GM19372 (cell line): ENCODE measurements at regions not wholly inside any gene's neighbourhood (a gene's known extent, or its start where the extent isn't known, plus 50 kb on each side); places are given as distances from the start of the nearest gene placed in this dataset.
"Not testable (repeated sequence)": the region's sequence is repeated elsewhere in the genome, so short reads cannot be mapped to it uniquely, and the experiment has no call there.

Experiments used
- ATAC-seq: cut with Tn5 transposase; IDR thresholded peaks from one replicate; pipeline ENCODE4 v1.9.1; 2021; ENCODE audit warnings: mild to moderate bottlenecking, low read depth, moderate library complexity; ENCODE audit not compliant: unreplicated experiment

DNA sequence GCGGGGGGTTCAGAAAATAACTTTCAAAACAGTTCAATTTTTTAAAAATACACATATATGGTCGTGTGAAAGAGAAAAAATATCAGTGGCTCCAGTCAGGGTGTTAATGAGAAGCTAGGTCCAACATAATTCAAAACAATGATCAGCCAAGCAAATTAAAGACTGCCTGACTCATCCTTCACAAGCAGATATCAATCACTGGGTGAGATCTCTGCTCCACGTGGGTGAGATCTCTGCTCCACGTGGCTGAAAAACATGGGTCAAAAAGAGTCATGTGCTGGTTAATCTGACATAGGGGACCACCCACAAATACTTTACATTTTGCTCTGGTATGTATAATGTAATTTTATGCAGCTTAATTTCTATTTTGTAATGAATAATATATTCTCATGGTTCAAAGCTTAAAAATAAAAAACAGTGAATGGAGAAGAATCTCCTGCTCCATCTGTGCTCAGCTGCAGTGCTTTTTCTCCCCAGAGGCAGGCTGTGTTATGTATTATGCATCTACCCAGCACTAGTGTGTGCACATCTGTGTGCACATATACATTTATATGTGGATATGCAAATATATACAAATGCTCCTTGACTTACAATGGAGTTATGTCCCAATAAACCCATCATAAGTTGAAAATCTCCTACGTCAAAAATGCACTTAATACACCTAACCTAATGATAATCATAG lies 93.1 kb upstream of the S1PR3 start:
- ATAC-seq = no peak

DNA sequence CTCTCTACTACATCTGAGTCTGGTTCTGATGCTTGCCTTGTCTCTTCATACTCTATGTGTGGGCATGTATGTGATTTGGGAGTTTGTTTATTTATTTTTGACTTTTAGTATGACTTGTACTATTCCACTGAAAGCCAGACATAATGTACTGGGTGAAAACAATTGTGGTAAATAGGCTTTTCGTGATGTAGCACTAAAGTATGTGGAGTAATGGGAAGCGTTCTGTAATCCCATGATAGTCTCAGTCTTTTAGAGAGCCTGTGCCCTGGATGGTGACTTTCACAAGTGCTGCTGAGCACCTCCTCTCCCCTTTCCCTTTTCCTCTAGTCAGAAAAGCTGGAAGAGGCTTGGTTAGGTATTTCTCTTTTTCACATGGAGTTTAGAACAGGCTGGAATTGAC lies 85.8 kb upstream of the S1PR3 start:
- ATAC-seq = no peak

DNA sequence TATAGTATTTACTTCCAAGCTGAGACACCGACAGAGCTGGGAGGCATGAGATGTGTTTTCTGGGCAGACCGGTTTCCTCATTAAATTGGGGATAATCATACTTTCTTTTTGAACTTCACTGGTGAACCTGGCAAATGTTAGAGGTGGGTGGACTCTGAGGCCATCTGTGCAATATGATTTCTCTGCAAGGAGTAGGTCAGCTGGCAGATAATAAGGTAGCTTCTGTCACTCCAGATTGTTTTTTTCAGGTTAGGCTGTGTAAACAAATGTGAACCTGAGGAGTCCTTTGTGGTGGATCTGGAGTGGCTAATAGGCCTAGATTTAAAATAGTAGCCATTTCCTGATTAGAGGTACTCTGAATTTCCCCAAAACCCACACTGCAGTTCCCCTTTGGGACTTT lies 75.4 kb upstream of the S1PR3 start:
- ATAC-seq = no peak

DNA sequence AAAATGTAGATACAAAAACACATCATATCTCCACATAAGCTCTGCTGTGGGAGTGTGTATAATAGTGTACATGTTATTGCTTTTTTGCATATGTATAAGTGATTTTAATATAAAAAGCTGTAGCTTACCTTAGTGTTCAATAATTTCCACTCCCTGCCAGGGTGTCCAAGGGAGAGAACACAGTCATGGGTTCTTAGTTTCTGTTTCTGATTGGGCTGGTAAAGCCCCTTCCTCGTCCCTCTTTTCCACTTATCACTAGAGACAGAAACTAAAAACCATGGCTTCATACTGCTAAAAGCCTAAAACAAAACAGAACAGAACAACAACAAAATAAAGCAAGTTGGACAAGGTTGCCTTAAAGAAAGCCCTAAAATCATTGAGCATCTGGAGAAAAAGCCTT lies 74.4 kb upstream of the S1PR3 start:
- ATAC-seq = no peak

DNA sequence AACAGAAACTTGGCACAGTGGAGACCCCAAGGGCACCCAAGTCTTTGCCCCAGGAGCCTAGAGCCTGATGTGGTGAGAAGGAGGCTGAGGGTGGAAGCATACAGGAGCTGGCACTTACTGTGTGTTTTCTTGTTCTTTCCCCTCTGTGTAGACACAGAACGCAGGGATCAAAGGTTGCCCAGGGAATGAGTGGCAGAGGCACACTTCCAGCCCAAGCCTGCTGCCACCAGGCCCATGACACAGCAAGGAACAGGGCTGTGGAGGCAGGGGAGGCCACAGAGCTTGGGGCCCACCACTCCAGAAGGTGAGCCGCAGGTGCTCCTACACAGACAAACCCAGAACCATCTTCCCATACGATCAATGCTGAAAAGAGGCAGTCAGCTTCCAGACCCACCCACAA lies 73.9 kb upstream of the S1PR3 start:
- ATAC-seq = no peak

DNA sequence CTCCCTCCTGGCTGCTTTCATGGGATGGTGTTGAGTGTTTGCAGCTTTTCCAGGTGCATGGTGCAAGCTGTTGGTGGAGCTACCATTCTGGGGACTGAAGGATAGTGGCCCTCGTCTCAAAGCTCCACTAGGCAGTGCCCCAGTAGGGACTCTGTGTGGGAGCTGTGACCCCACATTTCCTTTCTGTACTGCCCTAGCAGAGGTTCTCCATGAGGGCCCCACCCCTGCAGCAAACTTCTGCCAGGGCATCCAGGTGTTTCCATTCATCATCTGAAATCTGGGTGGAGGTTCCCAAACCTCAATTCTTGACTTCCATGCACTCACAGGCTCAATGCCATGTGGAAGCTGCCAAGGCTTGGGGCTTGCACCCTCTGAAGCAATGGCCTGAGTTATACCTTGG lies 72.7 kb upstream of the S1PR3 start:
- ATAC-seq = not testable (repeated sequence)

DNA sequence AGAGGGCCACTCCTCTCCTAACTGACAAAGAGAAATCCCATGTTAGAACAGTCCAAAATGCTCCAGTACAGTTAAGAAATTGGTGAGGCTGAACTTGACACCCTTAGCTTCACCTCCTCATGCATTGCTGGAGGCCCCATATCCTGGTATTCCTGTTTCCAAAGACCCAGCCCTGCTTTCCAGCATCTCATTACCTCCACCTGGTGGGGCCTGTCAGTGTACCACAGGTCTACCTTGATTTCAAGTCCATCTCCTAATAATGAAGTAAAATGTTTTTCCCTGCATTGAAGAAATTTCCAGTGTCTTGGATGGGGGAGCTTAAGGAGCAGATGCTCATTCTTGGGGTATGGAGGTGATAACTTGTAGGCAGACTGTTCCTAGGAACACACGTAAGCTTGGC lies 70.6 kb upstream of the S1PR3 start:
- ATAC-seq = no peak

DNA sequence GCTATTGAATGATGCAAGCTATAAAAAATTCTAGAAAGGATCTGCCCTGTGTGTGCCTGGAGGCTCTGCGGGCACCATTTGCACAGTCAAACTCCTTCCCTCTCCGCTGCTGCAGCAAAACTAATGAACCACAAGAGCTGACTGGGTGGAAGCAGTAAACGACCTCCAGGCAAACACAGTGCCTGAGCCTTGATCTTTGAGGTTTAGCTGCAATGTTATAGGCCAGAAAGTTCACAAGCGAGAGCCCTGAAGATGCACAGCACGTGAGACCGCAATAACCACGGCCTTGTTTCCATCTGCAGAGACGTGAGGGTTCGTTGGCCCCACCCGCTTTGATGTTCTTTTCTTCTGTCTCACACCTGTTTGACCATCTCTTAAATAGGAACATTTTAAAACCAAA lies 69.2 kb upstream of the S1PR3 start:
- no peak for ATAC-seq

DNA sequence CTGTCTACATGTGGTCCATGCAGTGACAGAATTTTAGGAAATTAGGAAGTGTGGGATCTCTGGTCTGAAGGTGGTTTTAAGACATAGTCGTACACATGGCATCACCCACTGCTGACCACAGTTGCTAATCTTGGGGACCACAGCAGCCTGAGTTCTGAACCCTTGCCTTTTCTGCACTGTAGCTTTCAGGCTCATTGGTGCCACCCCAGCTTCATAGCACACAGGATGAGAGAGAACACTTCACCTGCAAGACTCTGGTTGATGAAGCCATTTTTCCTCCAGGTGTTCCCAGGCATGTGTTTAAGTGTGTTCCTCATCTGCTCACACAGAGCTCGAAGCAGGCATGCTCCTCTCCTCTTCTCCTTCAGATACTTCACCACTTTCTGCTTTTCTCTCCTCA lies 68.2 kb upstream of the S1PR3 start:
- ATAC-seq = no peak

DNA sequence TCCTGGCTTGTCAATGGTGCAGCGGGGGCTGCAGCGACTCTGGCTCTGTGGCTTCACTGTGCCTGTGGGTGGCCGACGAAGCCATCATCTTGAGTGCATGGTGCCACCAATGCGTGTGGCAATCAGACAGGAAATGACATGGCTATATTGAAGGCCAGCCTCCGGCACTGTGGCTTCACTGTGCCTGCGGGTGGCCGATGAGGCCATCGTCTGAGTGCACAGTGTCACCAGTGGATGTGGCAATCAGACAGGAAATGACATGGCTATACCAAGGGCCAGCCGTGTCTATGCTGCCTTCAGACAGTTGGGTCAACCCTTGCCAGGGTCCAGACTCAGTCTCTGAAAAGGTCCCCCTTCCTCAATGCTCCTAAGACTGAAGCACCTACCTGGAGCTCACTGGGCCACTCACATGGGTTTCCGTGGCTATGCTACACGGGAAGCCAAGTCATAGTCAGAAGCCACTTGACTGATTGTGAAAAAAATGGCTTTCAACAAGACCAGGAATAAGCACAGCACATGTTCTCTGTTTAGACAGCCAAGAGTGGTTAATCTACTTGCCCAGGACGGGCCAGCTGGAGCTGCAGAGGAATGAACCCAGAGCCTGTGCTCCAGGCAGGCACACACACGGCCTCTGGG lies 67.5 kb upstream of the S1PR3 start:
- no peak for ATAC-seq

DNA sequence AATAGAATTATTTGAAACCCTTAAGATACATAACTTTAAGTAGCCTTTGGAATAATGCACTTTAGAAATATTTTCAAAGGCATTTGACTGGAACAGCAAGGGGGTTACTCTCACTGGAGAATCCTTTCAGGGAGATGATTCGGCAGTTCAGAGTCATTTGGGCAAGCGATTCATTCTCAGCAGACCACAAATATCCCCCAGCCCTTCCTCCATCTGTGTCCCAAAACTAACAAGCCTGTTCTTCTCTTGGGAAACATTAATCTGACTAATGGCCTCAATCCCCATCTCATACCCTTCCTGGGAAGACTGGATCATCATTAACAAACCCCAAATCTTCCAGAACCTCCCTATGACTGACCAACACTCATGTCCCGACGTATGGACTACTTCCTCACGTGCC lies 65.8 kb upstream of the S1PR3 start:
- no peak for ATAC-seq

DNA sequence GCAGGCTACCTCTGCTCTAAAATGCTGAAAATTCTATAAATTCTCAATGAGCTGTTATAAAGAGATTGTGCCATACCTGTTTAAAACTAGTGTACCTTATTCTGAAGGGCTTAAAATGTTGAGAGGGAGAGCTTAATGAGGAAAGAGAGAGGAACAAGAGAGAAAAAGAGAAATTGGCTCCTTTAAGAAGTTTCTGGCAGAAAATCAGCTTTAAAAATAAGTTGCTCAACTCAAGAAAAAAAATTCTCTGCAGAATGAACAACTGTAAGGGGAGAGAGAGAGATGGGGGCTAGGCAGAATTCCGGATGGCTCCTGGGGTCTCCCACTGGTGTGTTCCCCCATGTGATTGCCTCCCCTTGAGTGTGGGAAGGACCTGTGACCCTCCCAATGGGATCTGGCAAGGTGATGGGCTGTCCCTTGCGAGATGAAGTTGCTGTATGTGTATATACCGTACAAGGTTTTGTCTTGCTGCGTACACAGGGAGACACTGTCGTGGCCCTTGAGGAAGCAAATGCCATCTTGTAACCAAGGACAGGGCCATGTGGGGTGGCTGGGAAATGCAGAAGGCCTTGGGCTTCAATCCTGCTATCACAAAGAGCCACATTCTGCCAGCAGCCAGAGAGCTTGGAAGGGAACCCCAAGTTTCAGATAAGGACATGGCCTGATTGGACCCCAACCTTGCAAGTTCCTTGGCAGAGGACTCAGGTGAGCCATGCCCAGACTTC lies 64.3 kb upstream of the S1PR3 start:
- no peak for ATAC-seq

DNA sequence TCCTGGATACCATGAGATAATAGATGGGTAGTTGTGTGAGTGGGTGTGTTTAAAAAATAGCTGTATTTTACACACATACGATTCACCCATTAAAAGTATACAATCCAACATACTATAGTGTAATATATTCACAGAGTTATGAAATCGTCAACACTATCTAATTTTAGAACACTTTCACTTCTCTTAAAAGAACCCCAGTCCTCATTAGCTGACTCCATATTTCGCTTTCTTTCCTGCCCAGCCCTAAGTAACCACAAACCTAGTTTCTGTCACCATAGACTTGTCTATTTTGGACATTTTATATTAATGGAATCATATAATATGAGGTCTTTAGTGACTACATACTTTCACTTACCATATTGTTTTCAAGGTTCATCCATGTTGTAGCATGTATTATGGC lies 63.8 kb upstream of the S1PR3 start:
- no peak for ATAC-seq

DNA sequence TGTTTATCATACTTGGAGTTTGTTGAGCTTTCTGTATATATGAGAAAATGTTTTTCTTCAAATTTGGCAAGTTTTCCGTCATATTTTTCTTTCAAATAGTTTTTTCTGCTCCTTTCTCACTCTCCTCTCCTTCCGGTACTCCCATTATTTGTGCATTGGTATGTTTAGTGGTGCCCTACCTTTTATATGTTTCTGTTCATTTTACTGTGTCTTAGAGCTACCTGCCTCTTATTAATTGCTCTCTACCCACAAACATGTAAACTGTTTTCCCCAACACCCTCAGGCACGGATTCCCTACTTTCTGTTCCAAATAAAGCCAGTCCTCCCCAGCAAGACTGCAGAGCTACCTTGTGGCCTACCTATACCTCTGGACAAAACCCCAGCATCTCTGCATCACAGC lies 60.6 kb upstream of the S1PR3 start:
- ATAC-seq = no peak

DNA sequence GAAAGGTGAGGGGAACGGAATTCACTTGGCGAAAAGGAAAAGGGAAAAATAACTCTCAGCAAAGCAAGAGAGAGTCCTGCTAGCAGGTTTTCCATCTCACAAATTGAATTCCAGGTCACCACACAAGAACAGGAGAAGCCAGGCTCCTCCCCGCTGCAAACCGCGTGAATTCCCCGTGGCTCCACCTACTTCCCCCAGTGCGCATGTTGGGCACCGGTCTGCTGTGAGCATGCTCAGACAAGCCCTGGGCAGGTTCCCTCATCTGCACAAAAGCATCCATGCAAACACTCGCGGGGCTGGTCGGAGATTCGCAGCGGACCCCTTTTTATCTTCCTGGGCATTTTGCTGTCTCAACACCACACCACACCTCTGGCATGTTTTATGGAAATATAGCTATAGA lies 58.5 kb upstream of the S1PR3 start:
- ATAC-seq = no peak

DNA sequence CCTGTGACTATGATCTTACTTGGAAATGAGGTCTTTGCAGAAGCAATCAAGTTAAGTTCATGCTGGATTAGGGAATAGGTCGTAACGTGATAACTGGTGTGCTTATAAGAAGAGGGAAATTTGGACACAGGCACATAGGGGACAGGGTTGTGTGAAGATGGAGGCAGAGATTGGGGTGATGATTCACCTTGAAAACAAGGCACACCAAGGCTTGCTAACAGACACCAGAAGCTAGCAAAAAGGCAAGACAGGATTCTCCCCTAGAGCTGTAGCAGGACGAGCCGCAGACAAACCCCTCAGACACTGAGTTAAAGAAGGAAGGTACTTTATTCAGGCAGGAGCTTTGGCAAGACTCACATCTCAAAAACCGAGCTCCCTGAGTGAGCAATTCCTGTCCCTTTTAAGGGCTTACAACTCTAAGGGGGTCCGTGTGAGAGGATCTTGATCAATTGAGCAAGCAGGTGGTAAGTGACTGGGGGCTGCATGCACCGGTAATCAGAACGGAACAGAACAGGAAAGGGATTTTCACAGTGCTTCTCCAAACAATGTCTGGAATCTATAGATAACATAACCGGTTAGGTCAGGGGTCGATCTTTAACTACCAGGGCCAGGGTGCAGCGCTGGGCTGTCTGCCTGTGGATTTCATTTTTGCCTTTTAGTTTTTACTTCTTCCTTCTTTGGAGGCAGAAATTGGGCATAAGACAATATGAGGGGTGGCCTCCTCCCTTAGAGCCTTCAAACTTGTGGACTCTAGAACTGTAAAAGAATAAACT lies 57.5 kb upstream of the S1PR3 start:
- ATAC-seq = no peak

DNA sequence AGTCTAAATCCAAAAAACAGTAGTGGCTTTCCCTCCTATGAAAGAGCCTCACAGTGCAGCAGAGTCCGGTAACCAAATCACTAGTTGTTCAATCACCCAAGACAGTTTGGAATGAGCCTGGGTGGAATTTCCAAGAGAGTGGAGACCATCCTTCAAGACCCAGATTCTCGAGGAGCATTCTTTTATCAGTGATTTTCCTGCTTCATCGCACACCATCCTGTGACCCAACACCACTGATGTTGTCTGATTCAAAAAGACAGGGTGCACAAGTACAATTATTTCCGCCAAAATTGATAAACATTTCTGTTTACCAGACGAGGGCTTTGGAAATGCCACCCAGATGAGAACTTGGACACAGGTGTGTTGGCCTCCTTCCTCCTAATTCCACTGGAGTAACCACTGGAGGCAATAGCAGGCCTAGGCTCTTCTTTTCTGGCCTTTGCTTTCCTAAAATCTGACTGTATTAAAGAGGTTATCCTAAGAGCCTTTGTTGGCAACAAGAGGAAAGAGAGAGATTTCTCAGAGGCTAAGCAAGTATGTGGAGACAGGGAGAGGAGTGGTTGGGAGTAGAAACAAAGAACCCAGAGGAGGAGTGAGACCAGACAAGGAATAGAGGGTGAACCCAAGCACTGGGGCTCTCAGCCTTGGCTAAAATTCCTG lies 56.3 kb upstream of the S1PR3 start:
- ATAC-seq = no peak

DNA sequence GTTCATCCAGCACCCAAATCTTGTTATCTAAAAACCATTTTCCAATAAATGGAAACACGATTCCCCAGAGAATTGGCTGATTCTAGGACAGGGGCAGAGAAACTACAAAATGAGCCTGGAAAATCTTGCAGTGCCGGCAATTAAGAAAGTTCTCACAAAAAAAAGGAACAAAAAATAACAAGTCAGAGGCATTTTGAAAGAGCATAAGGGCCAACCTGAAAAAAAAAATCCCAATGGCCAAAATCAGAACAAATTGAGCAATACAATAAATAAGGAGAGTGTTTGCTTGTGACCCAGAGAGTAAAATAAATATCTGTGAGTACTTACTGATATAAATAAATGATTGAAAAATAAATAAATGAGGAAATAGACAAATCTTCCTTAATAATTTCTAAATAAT lies 55.1 kb upstream of the S1PR3 start:
- no peak for ATAC-seq

DNA sequence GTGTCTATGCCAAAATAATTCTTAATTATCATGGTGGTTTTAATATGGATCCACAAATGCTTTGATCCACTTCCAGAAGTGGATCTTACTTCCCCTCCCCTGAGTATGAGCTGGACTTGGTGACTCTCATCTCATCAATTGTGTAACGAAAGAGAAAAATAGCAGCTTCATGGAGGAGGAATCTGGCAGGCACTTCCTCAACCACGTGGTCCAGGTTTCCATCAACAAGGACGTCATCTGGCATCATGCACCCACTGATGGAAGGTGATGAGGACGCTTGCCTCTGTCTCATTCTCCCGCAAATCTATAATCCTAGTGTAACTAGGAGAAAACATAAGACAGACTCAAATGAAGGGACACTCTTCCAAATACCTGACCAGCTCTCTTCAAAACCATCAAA lies 54.6 kb upstream of the S1PR3 start:
- ATAC-seq = no peak

DNA sequence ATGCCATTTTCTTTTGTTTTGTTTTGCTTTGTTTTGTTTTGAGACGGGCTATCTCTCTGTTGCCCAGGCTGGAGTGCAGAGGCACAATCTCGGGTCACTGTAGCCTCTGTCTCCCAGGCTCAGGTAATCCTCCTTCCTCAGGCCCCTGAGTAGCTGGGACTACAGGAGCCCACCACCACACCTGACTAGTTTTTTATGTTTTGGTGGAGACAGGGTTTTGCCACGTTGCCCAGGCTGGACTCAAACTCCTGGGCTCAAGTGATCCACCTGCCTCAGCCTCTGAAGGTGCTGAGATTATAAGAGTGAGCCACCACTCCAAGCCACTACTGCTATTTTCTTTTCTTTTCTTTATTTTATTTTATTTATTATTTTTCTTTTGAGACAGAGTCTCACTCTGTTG lies 54.0 kb upstream of the S1PR3 start:
- no peak for ATAC-seq

DNA sequence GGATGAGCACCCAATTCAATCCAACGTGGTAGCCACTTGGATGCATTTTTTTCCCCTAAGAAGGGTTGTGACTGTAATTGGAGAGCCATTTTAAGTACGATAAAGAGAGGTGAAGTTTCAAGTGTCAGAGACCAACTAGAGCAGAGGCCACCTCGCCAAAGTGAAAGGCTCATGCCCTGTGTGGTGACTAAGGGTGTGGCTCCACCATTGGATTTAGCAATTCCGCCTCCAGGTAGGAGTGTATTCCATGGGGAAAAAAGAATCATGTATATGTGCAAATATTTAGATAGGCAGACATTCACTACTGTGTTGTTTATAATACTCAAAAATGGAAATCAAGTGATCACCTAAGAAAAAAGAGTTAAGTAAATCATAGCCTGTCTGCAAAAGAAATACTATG lies 53.1 kb upstream of the S1PR3 start:
- ATAC-seq = no peak
